ENCODE measurements at regions not wholly inside any gene's neighbourhood (a gene's known extent, or its start where the extent isn't known, plus 50 kb on each side); places are given as distances from the start of the nearest gene placed in this dataset. TPM values are rescaled to one million over a fixed set of nuclear protein-coding genes. Genes with fewer than 3 reads are reported as not detected.

- Histone ChIP-seq H3K79me2 (ENCODE audit: insufficient read depth, low read depth, low read length) (no peaks in the 10 kb centered on the region), H3K27ac (ENCODE audit: low read depth, low read length, poor library complexity, severe bottlenecking) (no peak overlapping the region), H3K9me3 (ENCODE audit: low read length) (no peaks in the 10 kb centered on the region), H2AFZ (ENCODE audit: low read length) (no peak overlapping the region), H3K4me2 (ENCODE audit: low read length) (no peak overlapping the region), H3K9me2 (ENCODE audit: insufficient read depth, low read length) (no peaks in the 10 kb centered on the region), H3K4me3 (ENCODE audit: low read depth, low read length, poor library complexity, severe bottlenecking) (no peak overlapping the region), H3K36me3 (ENCODE audit: insufficient read depth, low read length) (no peaks in the 10 kb centered on the region), H4K20me1 (ENCODE audit: insufficient read depth, low read length) (no peaks in the 10 kb centered on the region), H3K4me1 (ENCODE audit: insufficient read depth, low read length, poor library complexity, severe bottlenecking) (no peaks in the 10 kb centered on the region)
- no TSS peak for BruUV-seq (replicated peaks)
- TF ChIP-seq EZH2phosphoT487 (IDR thresholded peaks at IDR 0.05; ENCODE audit: borderline replicate concordance, low read depth, low read length) = no peak
- TF ChIP-seq CTCF (conservative IDR thresholded peaks at IDR 0.05; ENCODE audit: low read length) = no peak
- intact Hi-C loops (cut with micrococcal nuclease; ENCODE audit: unreplicated experiment) = no loop called here
- no peak for DNase-seq (ENCODE audit: low spot score)
- POLR2A ChIA-PET = interaction anchor here (0.5 to 0.7 kb wide), 2 partner anchors 46 to 1857 kb away, joined by 4 to 5 read pairs; no protein-coding TSS in a partner anchor
- CTCF ChIA-PET (ENCODE audit: unreplicated experiment) = interaction anchor here (0.6 kb wide), 1 partner anchor 30 kb away, joined by 3 read pairs; no protein-coding TSS in a partner anchor
Measured at GRCh38 chr6:127058936-127059335, 59.5 kb upstream of the RSPO3 start.

Small RNA genes in the stretch of these regions (microRNA-seq; reads per million reads assigned to microRNA genes)
- gene MIR588 (ENCODE audit: borderline replicate concordance) = not detected

Small RNA genes in the stretch of these regions (small RNA-seq; reads per million reads assigned to genes)
- gene MIR588 (not detected), gene RNU6-200P (not detected)
